Epithelial cell of esophagus (primary cell): ENCODE measurements at regions not wholly inside any gene's neighbourhood (a gene's known extent, or its start where the extent isn't known, plus 50 kb on each side); places are given as distances from the start of the nearest gene placed in this dataset.
A peak's percentile ranks its signal among the peaks of the same experiment; 100 is the strongest.
"Not testable (repeated sequence)": the region's sequence is repeated elsewhere in the genome, so short reads cannot be mapped to it uniquely, and the experiment has no call there.

Source experiments
- DNase-seq: peaks from one replicate; pipeline ENCODE4 v3.0.0; 2010; ENCODE audit warnings: low read depth
- H3K4me3 ChIP-seq: 2 replicates; pipeline ENCODE4 v1.5.1; 2011; ENCODE audit warnings: mild to moderate bottlenecking, low read length, control low read depth
- CTCF ChIP-seq: IDR thresholded peaks from 2 replicates; pipeline ENCODE4 v1.5.1; 2011; ENCODE audit warnings: low read depth, mild to moderate bottlenecking, low read length, control low read depth, inconsistent platforms; ENCODE audit not compliant: insufficient read depth; ENCODE audit errors: missing control alignments

- peak; percentile 78 for DNase-seq
- no peak overlapping the region for H3K4me3 ChIP-seq
- peak; percentile 88 for TF ChIP-seq CTCF
Measured at GRCh38 chr9:115883467-115884329, 269.9 kb upstream of the PAPPA start.

- no peak for TF ChIP-seq CTCF
- no peak for DNase-seq
- no peak overlapping the region for H3K4me3 ChIP-seq
Measured at GRCh38 chr9:115884846-115885245, 268.7 kb upstream of the PAPPA start.

GRCh38 chr9:115888131-115888530 lies 265.5 kb upstream of the PAPPA start:
- no peak overlapping the region for H3K4me3 ChIP-seq
- peak; percentile 11 for DNase-seq
- TF ChIP-seq CTCF, result no peak

GRCh38 chr9:115891929-115892328 lies 261.7 kb upstream of the PAPPA start:
- H3K4me3 ChIP-seq, result no peak overlapping the region
- no peak for TF ChIP-seq CTCF
- DNase-seq, result peak; percentile 36

- DNase-seq, H3K4me3 ChIP-seq: not testable (repeated sequence)
Measured at GRCh38 chr9:115898478-115898877, 255.1 kb upstream of the PAPPA start.

GRCh38 chr9:115900698-115901097 lies 252.9 kb upstream of the PAPPA start:
- no peak for DNase-seq
- no peak overlapping the region for H3K4me3 ChIP-seq
- no peak for TF ChIP-seq CTCF

GRCh38 chr9:115910959-115911358 lies 242.6 kb upstream of the PAPPA start:
- H3K4me3 ChIP-seq, result no peak overlapping the region
- DNase-seq, result no peak
- TF ChIP-seq CTCF, result no peak

- no peak for DNase-seq
Measured at GRCh38 chr9:115912086-115912485, 241.5 kb upstream of the PAPPA start.

More at GRCh38 chr9:115912086-115912485, 241.5 kb upstream of the PAPPA start:
- H3K4me3 ChIP-seq, result no peak overlapping the region
- no peak for TF ChIP-seq CTCF
